Ascending aorta (tissue), 2 donors: ENCODE measurements at regions not wholly inside any gene's neighbourhood (a gene's known extent, or its start where the extent isn't known, plus 50 kb on each side); places are given as distances from the start of the nearest gene placed in this dataset.

Experiments used
- DNase-seq, 2 donors: peaks; one replicate each; pipeline ENCODE4 v3.0.0-alpha.2; 2019; ENCODE audit warnings: low spot score in 2 of 2
- H3K27ac ChIP-seq, 2 donors: fragments of 200-600 bp; sonication (generic); one replicate each; pipeline ENCODE4 v1.5.1; 2016 to 2017; ENCODE audit warnings: mild to moderate bottlenecking in 1 of 2
- H3K27me3 ChIP-seq: fragments of 200-600 bp; sonication (generic); one replicate; pipeline ENCODE4 v1.5.1; 2017
- H3K36me3 ChIP-seq, 2 donors: fragments of 200-600 bp; sonication (generic); one replicate each; pipeline ENCODE4 v1.5.1; 2016
- H3K4me1 ChIP-seq, 2 donors: fragments of 200-600 bp; sonication (generic); one replicate each; pipeline ENCODE4 v1.5.1; 2016 to 2017; ENCODE audit warnings: mild to moderate bottlenecking in 1 of 2
- H3K4me3 ChIP-seq, 2 donors: fragments of 200-600 bp; sonication (generic); one replicate each; pipeline ENCODE4 v1.5.1; 2016 to 2017; ENCODE audit warnings: mild to moderate bottlenecking in 1 of 2
- H3K9me3 ChIP-seq, 2 donors: fragments of 200-600 bp; sonication (generic); one replicate each; pipeline ENCODE4 v1.5.1; 2016
- CTCF ChIP-seq, 3 experiments: fragments of 200-600 bp in 2 of 3; fragments of 450-650 bp in 1 of 3; sonication (generic) in 2 of 3; IDR thresholded peaks; one replicate each; pipeline ENCODE4 v1.5.1; 2016 to 2019; ENCODE audit warnings: antibody characterized with exemption in 3 of 3, mild to moderate bottlenecking in 1 of 3, moderate library complexity in 1 of 3
- intact Hi-C: fragments of 100-400 bp; cut with DNase I; formaldehyde crosslinking; loops from one replicate; pipeline ENCODE4 v1.15.1; 2023

GRCh38 chr5:36355516-36355915 lies 53.8 kb upstream of the RANBP3L start:
- Histone ChIP-seq H3K4me1 (no peaks in the 10 kb centered on the region), H3K36me3 (no peaks in the 10 kb centered on the region), H3K9me3 (no peaks in the 10 kb centered on the region), H3K27me3 (no peaks in the 10 kb centered on the region), H3K27ac (no peak overlapping the region), H3K4me3 (no peak overlapping the region)
- intact Hi-C loops, result no loop called here
- DNase-seq, result no peak
- TF ChIP-seq CTCF (IDR thresholded peaks at IDR 0.05), result no peak

- no peak overlapping the region for H3K27ac ChIP-seq
- TF ChIP-seq CTCF (IDR thresholded peaks at IDR 0.05), result no peak
- no peak for DNase-seq
These were observed 55.2 kb upstream of the RANBP3L start for GRCh38 chr5:36356915-36357314.

GRCh38 chr5:36357391-36357975 lies 55.8 kb upstream of the RANBP3L start:
- H3K4me1 ChIP-seq, result no peaks in the 10 kb centered on the region
- H3K9me3 ChIP-seq, result no peaks in the 10 kb centered on the region
- TF ChIP-seq CTCF (IDR thresholded peaks at IDR 0.05), result no peak
- no peak for DNase-seq
- H3K27me3 ChIP-seq, result no peaks in the 10 kb centered on the region
- no peak overlapping the region for H3K4me3 ChIP-seq
- H3K27ac ChIP-seq, result no peak overlapping the region
- H3K36me3 ChIP-seq, result no peaks in the 10 kb centered on the region
- intact Hi-C loops, result no loop called here

More at GRCh38 chr5:36356915-36357314, 55.2 kb upstream of the RANBP3L start:
- Histone ChIP-seq H3K27me3 (no peaks in the 10 kb centered on the region), H3K36me3 (no peaks in the 10 kb centered on the region), H3K4me1 (no peaks in the 10 kb centered on the region), H3K9me3 (no peaks in the 10 kb centered on the region), H3K4me3 (no peak overlapping the region)
- intact Hi-C loops, result no loop called here

- H3K36me3 ChIP-seq, result no peaks in the 10 kb centered on the region
- no peaks in the 10 kb centered on the region for H3K9me3 ChIP-seq
- no peak for DNase-seq
- no peaks in the 10 kb centered on the region for H3K4me1 ChIP-seq
- H3K4me3 ChIP-seq, result no peak overlapping the region
- TF ChIP-seq CTCF (IDR thresholded peaks at IDR 0.05), result no peak
- intact Hi-C loops, result no loop called here
- H3K27me3 ChIP-seq, result no peaks in the 10 kb centered on the region
- H3K27ac ChIP-seq, result no peak overlapping the region
These were observed 57.6 kb upstream of the RANBP3L start for GRCh38 chr5:36359267-36359666.

GRCh38 chr5:36360307-36360706 lies 58.6 kb upstream of the RANBP3L start:
- H3K9me3 ChIP-seq, result no peaks in the 10 kb centered on the region
- intact Hi-C loops, result no loop called here
- DNase-seq, result no peak
- no peaks in the 10 kb centered on the region for H3K27me3 ChIP-seq
- H3K4me3 ChIP-seq, result no peak overlapping the region
- no peak for TF ChIP-seq CTCF (IDR thresholded peaks at IDR 0.05)
- H3K36me3 ChIP-seq, result no peaks in the 10 kb centered on the region
- H3K4me1 ChIP-seq, result no peaks in the 10 kb centered on the region
- no peak overlapping the region for H3K27ac ChIP-seq

- Histone ChIP-seq H3K4me1 (peaks cover 0 to 11% of the 10 kb centered on the region in 2 donors), H3K27ac (no peak overlapping the region), H3K36me3 (no peaks in the 10 kb centered on the region), H3K9me3 (no peaks in the 10 kb centered on the region), H3K27me3 (no peaks in the 10 kb centered on the region), H3K4me3 (no peak overlapping the region)
- intact Hi-C loops, result no loop called here
- no peak for TF ChIP-seq CTCF (IDR thresholded peaks at IDR 0.05)
- DNase-seq, result no peak
These were observed 61.4 kb upstream of the RANBP3L start for GRCh38 chr5:36363101-36363500.
